HAP-1 (cell line): ENCODE measurements at regions not wholly inside any gene's neighbourhood (a gene's known extent, or its start where the extent isn't known, plus 50 kb on each side); places are given as distances from the start of the nearest gene placed in this dataset.

Experiments
- DNase-seq, 2 experiments: peaks; one replicate each; pipeline ENCODE4 v3.0.0-alpha.2; 2016 to 2020; ENCODE audit warnings: low spot score in 2 of 2
- H3K27me3 ChIP-seq: fragments of 250-450 bp; sonication (Bioruptor Pico); 2 replicates; pipeline ENCODE4 v1.5.1; 2020; ENCODE audit warnings: low read depth, mild to moderate bottlenecking, moderate library complexity
- H3K36me3 ChIP-seq: fragments of 250-450 bp; sonication (Bioruptor Pico); replicated peaks from 2 replicates; pipeline ENCODE4 v1.5.1; 2020; ENCODE audit warnings: mild to moderate bottlenecking
- H3K4me1 ChIP-seq: fragments of 250-450 bp; sonication (Bioruptor Pico); 2 replicates; pipeline ENCODE4 v1.5.1; 2020; ENCODE audit warnings: mild to moderate bottlenecking
- H3K4me3 ChIP-seq: fragments of 250-450 bp; sonication (Bioruptor Pico); 2 replicates; pipeline ENCODE4 v1.5.1; 2020; ENCODE audit warnings: mild to moderate bottlenecking, moderate library complexity
- H3K9me3 ChIP-seq: fragments of 250-450 bp; sonication (Bioruptor Pico); 2 replicates; pipeline ENCODE4 v1.5.1; 2020; ENCODE audit warnings: mild to moderate bottlenecking, moderate library complexity
- in situ Hi-C: fragments of 300-500 bp; cut with MboI; formaldehyde crosslinking; loops from 3 replicates; pipeline ENCODE4 v1.14.3; 2020; ENCODE audit warnings: low sequenced_read_pairs, inconsistent platforms, mixed read lengths

GRCh38 chr17:73826872-73827228 is 182.6 kb upstream of the SDK2 start:
- H3K4me3 ChIP-seq: no peak overlapping the region
- no peaks in the 10 kb centered on the region for H3K9me3 ChIP-seq
- no peaks in the 10 kb centered on the region for H3K4me1 ChIP-seq
- no peaks in the 10 kb centered on the region for H3K27me3 ChIP-seq
- DNase-seq: no peak
- H3K36me3 ChIP-seq: no peaks in the 10 kb centered on the region
- in situ Hi-C loops: no loop called here

- no peaks in the 10 kb centered on the region for H3K9me3 ChIP-seq
- H3K36me3 ChIP-seq: no peaks in the 10 kb centered on the region
- H3K27me3 ChIP-seq: no peaks in the 10 kb centered on the region
- no peak for DNase-seq
- in situ Hi-C loops: no loop called here
- H3K4me1 ChIP-seq: no peaks in the 10 kb centered on the region
- no peak overlapping the region for H3K4me3 ChIP-seq
Measured at GRCh38 chr17:73827627-73828291, 183.5 kb upstream of the SDK2 start.

GRCh38 chr17:73829676-73830280 is 185.5 kb upstream of the SDK2 start:
- Histone ChIP-seq H3K4me1 (no peaks in the 10 kb centered on the region), H3K4me3 (no peak overlapping the region), H3K9me3 (no peaks in the 10 kb centered on the region), H3K27me3 (no peaks in the 10 kb centered on the region), H3K36me3 (no peaks in the 10 kb centered on the region)
- no peak for DNase-seq
- in situ Hi-C loops: no loop called here

- in situ Hi-C loops: no loop called here
- H3K27me3 ChIP-seq: 0 out of 2 replicates have a peak, but pooled peaks cover 5% of the 10 kb centered on the region
- no peaks in the 10 kb centered on the region for H3K36me3 ChIP-seq
- no peak for DNase-seq
- no peak overlapping the region for H3K4me3 ChIP-seq
- no peaks in the 10 kb centered on the region for H3K9me3 ChIP-seq
- no peaks in the 10 kb centered on the region for H3K4me1 ChIP-seq
Measured at GRCh38 chr17:73831699-73832098, 187.5 kb upstream of the SDK2 start.

- Histone ChIP-seq H3K4me1 (no peaks in the 10 kb centered on the region), H3K36me3 (no peaks in the 10 kb centered on the region), H3K9me3 (no peaks in the 10 kb centered on the region), H3K4me3 (no peak overlapping the region), H3K27me3 (peaks cover 8% of the 10 kb centered on the region; the same call in 1 of the 2 replicates)
- in situ Hi-C loops: no loop called here
- no peak for DNase-seq
Measured at GRCh38 chr17:73833775-73834488, 189.7 kb upstream of the SDK2 start.

GRCh38 chr17:73834684-73835343 is 190.6 kb upstream of the SDK2 start:
- Histone ChIP-seq H3K4me3 (no peak overlapping the region), H3K4me1 (no peaks in the 10 kb centered on the region)
- in situ Hi-C loops: no loop called here

GRCh38 chr17:73835605-73836004 is 191.4 kb upstream of the SDK2 start:
- H3K4me3 ChIP-seq: no peak overlapping the region
- no peaks in the 10 kb centered on the region for H3K36me3 ChIP-seq
- DNase-seq: no peak
- peaks cover 8% of the 10 kb centered on the region; the same call in 1 of the 2 replicates for H3K27me3 ChIP-seq
- no peaks in the 10 kb centered on the region for H3K9me3 ChIP-seq
- H3K4me1 ChIP-seq: no peaks in the 10 kb centered on the region
- in situ Hi-C loops: no loop called here

More at GRCh38 chr17:73834684-73835343, 190.6 kb upstream of the SDK2 start:
- no peaks in the 10 kb centered on the region for H3K9me3 ChIP-seq
- no peaks in the 10 kb centered on the region for H3K36me3 ChIP-seq
- no peak for DNase-seq
- peaks cover 8% of the 10 kb centered on the region; the same call in 1 of the 2 replicates for H3K27me3 ChIP-seq

GRCh38 chr17:73838815-73839214 is 194.6 kb upstream of the SDK2 start:
- no peak for DNase-seq
- no peaks in the 10 kb centered on the region for H3K4me1 ChIP-seq
- H3K9me3 ChIP-seq: no peaks in the 10 kb centered on the region
- H3K36me3 ChIP-seq: no peaks in the 10 kb centered on the region
- no peak overlapping the region for H3K4me3 ChIP-seq
- H3K27me3 ChIP-seq: peaks cover 8% of the 10 kb centered on the region; the same call in 1 of the 2 replicates
- in situ Hi-C loops: no loop called here

- Histone ChIP-seq H3K27me3 (peaks cover 6% of the 10 kb centered on the region; the same call in 1 of the 2 replicates), H3K9me3 (no peaks in the 10 kb centered on the region), H3K36me3 (no peaks in the 10 kb centered on the region), H3K4me3 (no peak overlapping the region), H3K4me1 (no peaks in the 10 kb centered on the region)
- in situ Hi-C loops: no loop called here
- no peak for DNase-seq
Measured at GRCh38 chr17:73840829-73841228, 196.6 kb upstream of the SDK2 start.

GRCh38 chr17:73841431-73842060 is 197.3 kb upstream of the SDK2 start:
- in situ Hi-C loops: no loop called here
- H3K9me3 ChIP-seq: no peaks in the 10 kb centered on the region
- H3K4me1 ChIP-seq: no peaks in the 10 kb centered on the region
- DNase-seq: no peak
- H3K36me3 ChIP-seq: no peaks in the 10 kb centered on the region
- no peak overlapping the region for H3K4me3 ChIP-seq
- H3K27me3 ChIP-seq: peaks cover 3% of the 10 kb centered on the region; the same call in 1 of the 2 replicates

GRCh38 chr17:73847952-73848351 is 203.7 kb upstream of the SDK2 start:
- H3K36me3 ChIP-seq: no peaks in the 10 kb centered on the region
- H3K9me3 ChIP-seq: no peaks in the 10 kb centered on the region
- no peaks in the 10 kb centered on the region for H3K27me3 ChIP-seq
- no peak overlapping the region for H3K4me3 ChIP-seq
- in situ Hi-C loops: no loop called here
- no peaks in the 10 kb centered on the region for H3K4me1 ChIP-seq
- DNase-seq: no peak

- in situ Hi-C loops: no loop called here
- Histone ChIP-seq H3K27me3 (no peaks in the 10 kb centered on the region), H3K4me1 (no peaks in the 10 kb centered on the region), H3K4me3 (no peak overlapping the region), H3K9me3 (no peaks in the 10 kb centered on the region), H3K36me3 (no peaks in the 10 kb centered on the region)
- no peak for DNase-seq
Measured at GRCh38 chr17:73850426-73850825, 206.2 kb upstream of the SDK2 start.

GRCh38 chr17:73851091-73851490 is 206.8 kb upstream of the SDK2 start:
- no peaks in the 10 kb centered on the region for H3K9me3 ChIP-seq
- no peaks in the 10 kb centered on the region for H3K27me3 ChIP-seq
- H3K4me3 ChIP-seq: no peak overlapping the region
- in situ Hi-C loops: no loop called here
- H3K36me3 ChIP-seq: no peaks in the 10 kb centered on the region
- no peaks in the 10 kb centered on the region for H3K4me1 ChIP-seq
- DNase-seq: no peak
